Pancreas (tissue), 10 donors: ENCODE measurements at regions not wholly inside any gene's neighbourhood (a gene's known extent, or its start where the extent isn't known, plus 50 kb on each side); places are given as distances from the start of the nearest gene placed in this dataset.

Experiments
- ATAC-seq, 4 donors: fragments of 200-7000 bp; cut with Tn5 transposase; one replicate each; pipeline versions ENCODE4 v1.8.0 to v1.9.1; 2020; ENCODE audit warnings: mild to moderate bottlenecking in 4 of 4, moderate library complexity in 4 of 4
- DNase-seq, 6 donors: peaks; one replicate each; pipeline ENCODE4 v3.0.0-alpha.2; 2020
- FAIRE-seq: peaks from 2 replicates; lab custom pipeline; 2012; peaks lifted over from hg19 to GRCh38; lab: Jason Lieb, UNC
- H3K27ac ChIP-seq, 4 donors: fragments of 200-600 bp; sonication (generic); 1 replicate in 3 of 4; 2 replicates in 1 of 4; pipeline versions ENCODE4 v1.5.0 to v1.8.0; 2020
- H3K27me3 ChIP-seq, 4 donors: fragments of 200-600 bp; one replicate each; pipeline ENCODE4 v1.8.0; 2021
- H3K36me3 ChIP-seq, 3 donors: fragments of 200-600 bp; sonication (generic) in 1 of 3; one replicate each; pipeline versions ENCODE4 v1.5.0 to v1.8.0; 2020 to 2021
- H3K4me1 ChIP-seq, 3 donors: fragments of 200-600 bp; one replicate each; pipeline ENCODE4 v1.8.0; 2021
- H3K4me3 ChIP-seq, 4 donors: fragments of 200-600 bp; sonication (generic) in 2 of 4; one replicate each; pipeline versions ENCODE4 v1.5.0 to v1.8.0; 2020 to 2021
- H3K9me3 ChIP-seq, 4 donors: fragments of 200-600 bp; one replicate each; pipeline ENCODE4 v1.8.0; 2021
- WGBS, 2 donors: extraction: QIAGEN DNeasy Blood & Tissue Kit; methylation state at CpG; one replicate each; pipeline ENCODE4 v1.1.7; 2013; 5-methylcytosine and 5-hydroxymethylcytosine counted together
- intact Hi-C, 3 donors: fragments of 100-400 bp; cut with DNase I; formaldehyde crosslinking; loops; one replicate each; pipeline versions ENCODE4 v1.11.1 to v1.14.2; 2022
- TF ChIP-seq, protein P1 (sequence below), 4 donors: fragments of 200-600 bp; sonication (generic) in 3 of 4; IDR thresholded peaks; one replicate each; pipeline versions ENCODE4 v1.5.0 to v1.8.0; 2021; ENCODE audit warnings: antibody characterized with exemption in 4 of 4
- donor health status: healthy with polysubstance abuse.
- donor health status: DM: no; HTN: no; CAD: no; lungs with moderate emphysema.
- donor health status: DM: no; HTN: no; CAD: no.
- donor health status: control.
- donor health status: control.
- donor health status: Bipolar disorder and iron deficiency.
- donor health status: DM: yes; HTN: yes; CAD: no.
- donor health status: DM: no; HTN: no; CAD: no.
- donor health status: DM: no; HTN: no; CAD: no.
- donor health status: DM: yes; HTN: yes; CAD: no.

DNA sequence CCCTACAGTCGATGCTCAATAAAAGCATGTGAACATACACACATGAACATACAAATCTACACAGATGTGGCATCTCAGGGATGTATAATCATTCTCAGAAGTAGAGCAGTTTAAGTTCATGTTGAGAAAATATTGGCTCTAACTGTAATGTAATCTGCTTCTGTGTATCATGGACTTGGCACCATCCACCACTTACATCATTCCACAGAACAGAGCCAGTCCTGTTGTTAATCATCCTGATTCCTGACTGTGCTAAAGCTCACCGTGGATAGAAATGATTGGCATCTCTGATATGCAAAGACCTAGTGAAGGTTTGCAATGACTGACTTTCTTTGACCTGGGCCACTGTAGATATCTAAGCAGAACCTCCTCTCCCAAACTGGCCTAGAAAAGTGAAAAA, 1141.3 kb downstream of the BCL11B start:
- intact Hi-C loops = loop anchor here in 2 of 3 donors (10.0 kb wide), 1 partner anchor 1134 kb away; no protein-coding TSS in a partner anchor
- H3K4me3 ChIP-seq = no peak overlapping the region
- FAIRE-seq (no peak), ATAC-seq (peak in 3 of 4 donors; percentile 35 to 63 (median 56)), DNase-seq (no peak)
- no peaks in the 10 kb centered on the region for H3K36me3 ChIP-seq
- 36 to 46% methylated on average over 2 of the region's 2 CpGs for WGBS, 2 donors
- no peak overlapping the region for H3K27ac ChIP-seq
- H3K9me3 ChIP-seq = no peaks in the 10 kb centered on the region
- H3K27me3 ChIP-seq = no peaks in the 10 kb centered on the region
- TF ChIP-seq, protein P1, sequence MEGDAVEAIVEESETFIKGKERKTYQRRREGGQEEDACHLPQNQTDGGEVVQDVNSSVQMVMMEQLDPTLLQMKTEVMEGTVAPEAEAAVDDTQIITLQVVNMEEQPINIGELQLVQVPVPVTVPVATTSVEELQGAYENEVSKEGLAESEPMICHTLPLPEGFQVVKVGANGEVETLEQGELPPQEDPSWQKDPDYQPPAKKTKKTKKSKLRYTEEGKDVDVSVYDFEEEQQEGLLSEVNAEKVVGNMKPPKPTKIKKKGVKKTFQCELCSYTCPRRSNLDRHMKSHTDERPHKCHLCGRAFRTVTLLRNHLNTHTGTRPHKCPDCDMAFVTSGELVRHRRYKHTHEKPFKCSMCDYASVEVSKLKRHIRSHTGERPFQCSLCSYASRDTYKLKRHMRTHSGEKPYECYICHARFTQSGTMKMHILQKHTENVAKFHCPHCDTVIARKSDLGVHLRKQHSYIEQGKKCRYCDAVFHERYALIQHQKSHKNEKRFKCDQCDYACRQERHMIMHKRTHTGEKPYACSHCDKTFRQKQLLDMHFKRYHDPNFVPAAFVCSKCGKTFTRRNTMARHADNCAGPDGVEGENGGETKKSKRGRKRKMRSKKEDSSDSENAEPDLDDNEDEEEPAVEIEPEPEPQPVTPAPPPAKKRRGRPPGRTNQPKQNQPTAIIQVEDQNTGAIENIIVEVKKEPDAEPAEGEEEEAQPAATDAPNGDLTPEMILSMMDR (IDR thresholded peaks at IDR 0.05) = no peak
- no peaks in the 10 kb centered on the region for H3K4me1 ChIP-seq

GRCh38 chr14:98131406-98131805, 1140.6 kb downstream of the BCL11B start:
- H3K4me1 ChIP-seq = no peaks in the 10 kb centered on the region
- FAIRE-seq (no peak), ATAC-seq (no peak), DNase-seq (no peak)
- H3K27ac ChIP-seq = no peak overlapping the region
- H3K36me3 ChIP-seq = no peaks in the 10 kb centered on the region
- no peak overlapping the region for H3K4me3 ChIP-seq
- intact Hi-C loops = loop anchor here in 2 of 3 donors (10.0 kb wide), 1 partner anchor 1133 kb away; no protein-coding TSS in a partner anchor
- no peaks in the 10 kb centered on the region for H3K27me3 ChIP-seq
- TF ChIP-seq, protein P1 (IDR thresholded peaks at IDR 0.05) = no peak
- WGBS, 2 donors = 57 to 73% methylated on average over 1 of the region's 1 CpG
- H3K9me3 ChIP-seq = no peaks in the 10 kb centered on the region

GRCh38 chr14:98133806-98134205, 1138.2 kb downstream of the BCL11B start:
- FAIRE-seq (no peak), DNase-seq (no peak), ATAC-seq (no peak)
- no peaks in the 10 kb centered on the region for H3K9me3 ChIP-seq
- TF ChIP-seq, protein P1 (IDR thresholded peaks at IDR 0.05) = no peak
- no peaks in the 10 kb centered on the region for H3K36me3 ChIP-seq
- 65 to 70% methylated on average over 4 of the region's 4 CpGs for WGBS, 2 donors
- H3K4me1 ChIP-seq = no peaks in the 10 kb centered on the region
- H3K27ac ChIP-seq = no peak overlapping the region
- no peaks in the 10 kb centered on the region for H3K27me3 ChIP-seq
- intact Hi-C loops = loop anchor here in 2 of 3 donors (10.0 kb wide), 1 partner anchor 1131 kb away; no protein-coding TSS in a partner anchor
- no peak overlapping the region for H3K4me3 ChIP-seq

DNA sequence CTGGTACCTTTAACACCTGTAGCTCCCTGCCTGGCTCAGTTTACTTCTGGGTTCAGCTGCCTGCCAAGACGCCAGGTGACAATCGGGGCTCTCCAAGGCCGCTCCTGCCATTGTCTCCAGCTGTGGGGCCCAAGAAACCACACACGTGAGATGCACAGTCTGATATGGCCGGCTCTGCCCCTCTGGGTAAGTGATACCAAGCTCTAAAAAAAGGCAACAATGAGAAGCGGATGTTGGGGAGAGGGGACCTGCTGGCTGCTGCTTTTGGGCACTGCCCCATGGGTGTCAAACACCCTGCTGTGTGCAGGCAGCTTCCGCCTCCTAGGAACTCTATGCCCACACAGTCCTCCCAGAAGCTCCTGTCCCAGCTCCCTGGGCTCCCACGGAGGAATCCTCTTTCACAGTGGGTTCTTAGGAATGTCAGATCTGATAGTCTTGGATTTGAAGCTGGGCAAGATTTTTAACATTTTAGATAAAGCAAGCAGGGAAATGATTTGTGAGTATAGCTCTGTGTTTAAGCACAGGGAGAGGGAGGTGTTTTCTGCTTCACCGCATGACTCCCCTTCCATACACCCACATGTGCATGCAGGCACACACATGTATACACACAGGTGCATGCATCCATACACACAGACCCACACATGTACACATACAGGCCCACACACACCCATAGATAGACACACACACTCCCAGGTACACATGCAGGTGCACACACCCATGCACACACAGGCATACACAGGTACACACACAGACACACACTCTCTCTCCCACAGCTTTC, 1135.8 kb downstream of the BCL11B start:
- Histone ChIP-seq H3K4me3 (no peak overlapping the region), H3K27me3 (no peaks in the 10 kb centered on the region), H3K27ac (no peak overlapping the region), H3K9me3 (no peaks in the 10 kb centered on the region), H3K36me3 (no peaks in the 10 kb centered on the region), H3K4me1 (no peaks in the 10 kb centered on the region)
- no peak for DNase-seq
- 44 to 50% methylated on average over 9 of the region's 9 CpGs for WGBS, 2 donors
- ATAC-seq = no peak
- intact Hi-C loops = loop anchor here in 2 of 3 donors (10.0 kb wide), 1 partner anchor 1129 kb away; no protein-coding TSS in a partner anchor
- TF ChIP-seq, protein P1 (IDR thresholded peaks at IDR 0.05) = no peak
- FAIRE-seq = no peak
